ENCODE measurements at regions not wholly inside any gene's neighbourhood (a gene's known extent, or its start where the extent isn't known, plus 50 kb on each side); places are given as distances from the start of the nearest gene placed in this dataset.

DNA sequence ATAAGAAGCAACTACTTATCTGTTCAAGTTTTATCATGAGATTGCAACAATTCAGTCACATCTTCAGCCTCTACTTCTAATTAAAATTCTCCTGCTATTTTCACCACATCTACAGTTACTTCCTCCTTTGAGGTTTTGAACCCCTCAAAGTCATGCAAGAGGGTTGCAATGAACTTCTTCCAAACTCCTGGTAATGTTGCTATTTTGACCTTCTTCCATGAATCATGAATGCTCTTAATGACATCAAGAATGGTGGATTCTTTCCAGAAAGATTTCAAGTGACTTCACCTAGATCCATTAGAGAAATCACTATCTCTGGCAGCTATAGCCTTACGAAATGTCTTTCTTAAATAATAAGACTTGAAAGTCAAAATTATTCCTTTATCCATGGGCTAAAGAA is 1052.8 kb upstream of the NRXN1 start:
- Histone ChIP-seq H3K14ac (ENCODE audit: low read length) (no peak overlapping the region), H4K12ac (ENCODE audit: low read depth, low read length) (no peak overlapping the region), H3K9ac (ENCODE audit: low read length) (no peak overlapping the region), H3K27ac (ENCODE audit: low read depth, low read length) (no peak overlapping the region), H3K18ac (ENCODE audit: low read length) (no peak overlapping the region), H2BK5ac (ENCODE audit: low read depth, low read length, poor library complexity) (no peak overlapping the region), H3K79me1 (ENCODE audit: low read length) (no peaks in the 10 kb centered on the region), H3K4me2 (ENCODE audit: low read length) (no peak overlapping the region), H3K79me2 (ENCODE audit: control insufficient read depth, insufficient read depth, low read length, poor library complexity) (no peaks in the 10 kb centered on the region), H3K23ac (ENCODE audit: low read length) (no peak overlapping the region), H3K9me3 (ENCODE audit: insufficient read depth, low read depth, low read length) (no peaks in the 10 kb centered on the region), H2AK5ac (ENCODE audit: low read length) (no peak overlapping the region), H3K4ac (ENCODE audit: low read depth, low read length) (no peak overlapping the region), H2BK12ac (ENCODE audit: low read length) (no peak overlapping the region), H3K36me3 (ENCODE audit: control insufficient read depth in 1 of 2, insufficient read depth in 2 of 2, low read length in 2 of 2) (no peaks in the 10 kb centered on the region), H4K91ac (ENCODE audit: low read depth, low read length) (no peak overlapping the region), H3K27me3 (ENCODE audit: insufficient read depth, low read length) (no peaks in the 10 kb centered on the region), H3K4me1 (ENCODE audit: control insufficient read depth in 1 of 2, insufficient read depth in 2 of 2, low read length in 2 of 2) (no peaks in the 10 kb centered on the region), H2AFZ (ENCODE audit: insufficient read depth, low read length, poor library complexity) (no peak overlapping the region), H3K4me3 (ENCODE audit: low read depth, low read length) (no peak overlapping the region), H2BK120ac (ENCODE audit: insufficient read depth, low read length, poor library complexity) (no peak overlapping the region), H4K8ac (ENCODE audit: low read depth, low read length) (no peak overlapping the region)
- no CpG with 5 or more reads among the region's 1 CpG for WGBS (ENCODE audit: extremely low coverage, insufficient coverage, insufficient read length)
- no peak for DNase-seq

DNA sequence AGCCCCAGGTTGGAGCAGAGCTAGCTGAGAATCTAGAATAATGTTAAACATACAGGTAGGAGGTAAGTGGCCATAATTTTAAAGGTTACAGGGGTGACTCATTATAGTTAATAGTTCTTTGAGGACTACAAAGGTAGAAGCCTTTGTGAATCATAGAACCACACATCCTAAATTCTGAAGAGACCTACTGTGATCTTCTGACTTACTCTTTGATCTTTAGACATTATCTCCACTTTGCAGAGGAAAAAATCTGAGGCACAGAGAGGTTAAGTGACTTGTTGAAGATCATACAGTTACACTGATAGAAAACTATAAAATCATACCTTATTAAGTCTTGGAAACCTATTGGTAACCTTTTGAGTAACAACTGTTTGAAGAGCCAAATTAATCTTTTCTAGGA is 1051.3 kb upstream of the NRXN1 start:
- no peaks in the 10 kb centered on the region for H3K9me3 ChIP-seq (ENCODE audit: insufficient read depth, low read depth, low read length)
- H3K4me3 ChIP-seq (ENCODE audit: low read depth, low read length), result no peak overlapping the region
- no peak overlapping the region for H3K14ac ChIP-seq (ENCODE audit: low read length)
- H4K91ac ChIP-seq (ENCODE audit: low read depth, low read length), result no peak overlapping the region
- H3K4me1 ChIP-seq (ENCODE audit: control insufficient read depth in 1 of 2, insufficient read depth in 2 of 2, low read length in 2 of 2), result no peaks in the 10 kb centered on the region
- no peak overlapping the region for H3K27ac ChIP-seq (ENCODE audit: low read depth, low read length)
- H3K9ac ChIP-seq (ENCODE audit: low read length), result no peak overlapping the region
- no peak overlapping the region for H2BK120ac ChIP-seq (ENCODE audit: insufficient read depth, low read length, poor library complexity)
- no peak overlapping the region for H3K23ac ChIP-seq (ENCODE audit: low read length)
- no peak overlapping the region for H4K12ac ChIP-seq (ENCODE audit: low read depth, low read length)
- no peaks in the 10 kb centered on the region for H3K79me1 ChIP-seq (ENCODE audit: low read length)
- H3K4ac ChIP-seq (ENCODE audit: low read depth, low read length), result no peak overlapping the region
- no peaks in the 10 kb centered on the region for H3K79me2 ChIP-seq (ENCODE audit: control insufficient read depth, insufficient read depth, low read length, poor library complexity)
- H2AFZ ChIP-seq (ENCODE audit: insufficient read depth, low read length, poor library complexity), result no peak overlapping the region
- H2BK5ac ChIP-seq (ENCODE audit: low read depth, low read length, poor library complexity), result no peak overlapping the region
- H3K36me3 ChIP-seq (ENCODE audit: control insufficient read depth in 1 of 2, insufficient read depth in 2 of 2, low read length in 2 of 2), result no peaks in the 10 kb centered on the region
- no peak overlapping the region for H2BK12ac ChIP-seq (ENCODE audit: low read length)
- DNase-seq, result no peak
- no peak overlapping the region for H3K18ac ChIP-seq (ENCODE audit: low read length)
- no peak overlapping the region for H2AK5ac ChIP-seq (ENCODE audit: low read length)
- H4K8ac ChIP-seq (ENCODE audit: low read depth, low read length), result no peak overlapping the region
- H3K27me3 ChIP-seq (ENCODE audit: insufficient read depth, low read length), result no peaks in the 10 kb centered on the region
- no peak overlapping the region for H3K4me2 ChIP-seq (ENCODE audit: low read length)

DNA sequence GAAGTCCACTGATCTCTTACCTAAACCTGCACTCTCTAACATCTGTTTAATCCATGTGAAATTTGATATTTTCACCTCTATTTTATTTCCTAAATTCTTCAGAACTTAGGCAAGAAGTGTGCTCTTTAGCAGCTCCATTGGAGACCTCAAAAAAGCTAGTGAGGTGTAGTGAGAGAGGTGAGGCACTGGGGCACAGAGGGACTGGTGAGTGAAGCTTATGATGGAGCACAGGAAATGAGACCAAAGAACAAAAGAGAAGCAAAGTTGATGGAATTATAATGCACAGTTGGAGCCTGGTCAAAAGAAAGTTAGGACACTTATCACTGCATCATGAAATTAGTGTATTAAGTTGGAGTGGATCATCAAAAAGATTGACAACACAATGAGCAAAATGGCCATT is 1050.7 kb upstream of the NRXN1 start:
- Histone ChIP-seq H3K4me2 (ENCODE audit: low read length) (no peak overlapping the region), H3K27me3 (ENCODE audit: insufficient read depth, low read length) (no peaks in the 10 kb centered on the region), H3K4me3 (ENCODE audit: low read depth, low read length) (no peak overlapping the region), H3K9me3 (ENCODE audit: insufficient read depth, low read depth, low read length) (no peaks in the 10 kb centered on the region), H4K91ac (ENCODE audit: low read depth, low read length) (no peak overlapping the region), H2AFZ (ENCODE audit: insufficient read depth, low read length, poor library complexity) (no peak overlapping the region), H2BK5ac (ENCODE audit: low read depth, low read length, poor library complexity) (no peak overlapping the region), H3K79me1 (ENCODE audit: low read length) (no peaks in the 10 kb centered on the region), H2BK12ac (ENCODE audit: low read length) (no peak overlapping the region), H3K4ac (ENCODE audit: low read depth, low read length) (no peak overlapping the region), H3K4me1 (ENCODE audit: control insufficient read depth in 1 of 2, insufficient read depth in 2 of 2, low read length in 2 of 2) (no peaks in the 10 kb centered on the region), H3K27ac (ENCODE audit: low read depth, low read length) (no peak overlapping the region), H3K36me3 (ENCODE audit: control insufficient read depth in 1 of 2, insufficient read depth in 2 of 2, low read length in 2 of 2) (no peaks in the 10 kb centered on the region), H3K14ac (ENCODE audit: low read length) (no peak overlapping the region), H3K9ac (ENCODE audit: low read length) (no peak overlapping the region), H3K23ac (ENCODE audit: low read length) (no peak overlapping the region), H2AK5ac (ENCODE audit: low read length) (no peak overlapping the region), H4K8ac (ENCODE audit: low read depth, low read length) (no peak overlapping the region), H2BK120ac (ENCODE audit: insufficient read depth, low read length, poor library complexity) (no peak overlapping the region), H3K79me2 (ENCODE audit: control insufficient read depth, insufficient read depth, low read length, poor library complexity) (no peaks in the 10 kb centered on the region), H3K18ac (ENCODE audit: low read length) (no peak overlapping the region), H4K12ac (ENCODE audit: low read depth, low read length) (no peak overlapping the region)
- DNase-seq, result no peak

DNA sequence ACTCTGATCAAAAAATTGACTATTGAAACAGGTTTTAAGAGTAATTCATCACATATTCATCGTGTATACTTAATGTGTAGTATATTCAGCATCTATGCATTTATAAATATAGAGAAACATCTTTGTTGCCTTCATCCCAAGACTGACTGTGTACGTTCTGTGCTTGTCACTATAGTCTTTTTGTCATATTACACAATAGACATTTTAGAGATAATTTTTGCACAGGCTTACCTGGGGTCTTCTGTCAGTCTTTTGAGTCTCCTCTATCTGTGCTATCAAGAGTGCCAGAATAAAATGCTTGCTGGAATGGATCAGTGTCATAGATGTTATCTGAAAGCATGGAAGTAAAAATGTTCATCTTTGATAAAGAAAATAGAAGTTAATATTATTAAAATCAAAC is 1047.7 kb upstream of the NRXN1 start:
- no peaks in the 10 kb centered on the region for H3K36me3 ChIP-seq (ENCODE audit: control insufficient read depth in 1 of 2, insufficient read depth in 2 of 2, low read length in 2 of 2)
- H3K4me2 ChIP-seq (ENCODE audit: low read length), result no peak overlapping the region
- H3K79me2 ChIP-seq (ENCODE audit: control insufficient read depth, insufficient read depth, low read length, poor library complexity), result no peaks in the 10 kb centered on the region
- H3K27ac ChIP-seq (ENCODE audit: low read depth, low read length), result no peak overlapping the region
- no peaks in the 10 kb centered on the region for H3K79me1 ChIP-seq (ENCODE audit: low read length)
- H4K8ac ChIP-seq (ENCODE audit: low read depth, low read length), result no peak overlapping the region
- no peak overlapping the region for H3K4ac ChIP-seq (ENCODE audit: low read depth, low read length)
- H3K18ac ChIP-seq (ENCODE audit: low read length), result no peak overlapping the region
- no peaks in the 10 kb centered on the region for H3K27me3 ChIP-seq (ENCODE audit: insufficient read depth, low read length)
- no peak overlapping the region for H3K9ac ChIP-seq (ENCODE audit: low read length)
- no peak overlapping the region for H3K4me3 ChIP-seq (ENCODE audit: low read depth, low read length)
- no peak overlapping the region for H2BK120ac ChIP-seq (ENCODE audit: insufficient read depth, low read length, poor library complexity)
- H2BK5ac ChIP-seq (ENCODE audit: low read depth, low read length, poor library complexity), result no peak overlapping the region
- H2AFZ ChIP-seq (ENCODE audit: insufficient read depth, low read length, poor library complexity), result no peak overlapping the region
- no peak overlapping the region for H4K91ac ChIP-seq (ENCODE audit: low read depth, low read length)
- H2AK5ac ChIP-seq (ENCODE audit: low read length), result no peak overlapping the region
- H3K4me1 ChIP-seq (ENCODE audit: control insufficient read depth in 1 of 2, insufficient read depth in 2 of 2, low read length in 2 of 2), result no peaks in the 10 kb centered on the region
- no peak overlapping the region for H3K14ac ChIP-seq (ENCODE audit: low read length)
- H3K23ac ChIP-seq (ENCODE audit: low read length), result no peak overlapping the region
- no peaks in the 10 kb centered on the region for H3K9me3 ChIP-seq (ENCODE audit: insufficient read depth, low read depth, low read length)
- H4K12ac ChIP-seq (ENCODE audit: low read depth, low read length), result no peak overlapping the region
- DNase-seq, result no peak
- no peak overlapping the region for H2BK12ac ChIP-seq (ENCODE audit: low read length)
- no CpG with 5 or more reads among the region's 2 CpGs for WGBS (ENCODE audit: extremely low coverage, insufficient coverage, insufficient read length)

DNA sequence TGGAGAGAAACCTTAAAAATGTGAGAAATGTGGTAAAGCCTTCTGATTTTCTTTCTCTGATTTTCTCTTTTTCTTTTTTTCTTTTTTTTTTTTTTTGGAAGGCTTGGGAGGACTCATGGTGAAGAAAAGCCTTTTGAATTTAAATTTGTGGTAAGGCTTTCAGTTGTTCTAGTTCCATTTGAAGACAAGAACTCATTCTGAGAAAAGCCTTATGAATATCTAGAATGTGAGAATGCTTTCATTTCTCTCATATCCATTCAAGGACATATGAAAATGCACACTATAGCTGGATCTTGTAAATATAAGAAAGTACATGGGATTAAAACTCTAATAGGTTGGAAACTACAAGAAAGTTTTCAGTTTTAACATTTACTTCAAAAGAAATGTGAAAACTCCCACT is 1045.2 kb upstream of the NRXN1 start:
- H3K9me3 ChIP-seq (ENCODE audit: insufficient read depth, low read depth, low read length), result no peaks in the 10 kb centered on the region
- H2AK5ac ChIP-seq (ENCODE audit: low read length), result no peak overlapping the region
- H3K36me3 ChIP-seq (ENCODE audit: control insufficient read depth in 1 of 2, insufficient read depth in 2 of 2, low read length in 2 of 2), result no peaks in the 10 kb centered on the region
- no peak overlapping the region for H3K18ac ChIP-seq (ENCODE audit: low read length)
- no peaks in the 10 kb centered on the region for H3K79me2 ChIP-seq (ENCODE audit: control insufficient read depth, insufficient read depth, low read length, poor library complexity)
- H2BK12ac ChIP-seq (ENCODE audit: low read length), result no peak overlapping the region
- H4K8ac ChIP-seq (ENCODE audit: low read depth, low read length), result no peak overlapping the region
- no peak overlapping the region for H3K14ac ChIP-seq (ENCODE audit: low read length)
- H4K91ac ChIP-seq (ENCODE audit: low read depth, low read length), result no peak overlapping the region
- H3K4me2 ChIP-seq (ENCODE audit: low read length), result no peak overlapping the region
- no peak for DNase-seq
- H2AFZ ChIP-seq (ENCODE audit: insufficient read depth, low read length, poor library complexity), result no peak overlapping the region
- H4K12ac ChIP-seq (ENCODE audit: low read depth, low read length), result no peak overlapping the region
- no peak overlapping the region for H2BK5ac ChIP-seq (ENCODE audit: low read depth, low read length, poor library complexity)
- H2BK120ac ChIP-seq (ENCODE audit: insufficient read depth, low read length, poor library complexity), result no peak overlapping the region
- H3K9ac ChIP-seq (ENCODE audit: low read length), result no peak overlapping the region
- no peak overlapping the region for H3K23ac ChIP-seq (ENCODE audit: low read length)
- H3K27ac ChIP-seq (ENCODE audit: low read depth, low read length), result no peak overlapping the region
- no peak overlapping the region for H3K4ac ChIP-seq (ENCODE audit: low read depth, low read length)
- no peak overlapping the region for H3K4me3 ChIP-seq (ENCODE audit: low read depth, low read length)
- H3K4me1 ChIP-seq (ENCODE audit: control insufficient read depth in 1 of 2, insufficient read depth in 2 of 2, low read length in 2 of 2), result no peaks in the 10 kb centered on the region
- no peaks in the 10 kb centered on the region for H3K79me1 ChIP-seq (ENCODE audit: low read length)
- no peaks in the 10 kb centered on the region for H3K27me3 ChIP-seq (ENCODE audit: insufficient read depth, low read length)

All from trophoblast cell (in vitro differentiated cells and primary cell).